ENCODE measurements at regions not wholly inside any gene's neighbourhood (a gene's known extent, or its start where the extent isn't known, plus 50 kb on each side); places are given as distances from the start of the nearest gene placed in this dataset.

GRCh38 chrX:134717698-134718097, 59.4 kb upstream of the PLAC1 start:
- DNase-seq = no peak

- no peak for DNase-seq
Measured at GRCh38 chrX:134716620-134717012, 58.3 kb upstream of the PLAC1 start.

- no peak for DNase-seq
Measured at GRCh38 chrX:134715930-134716619, 57.8 kb upstream of the PLAC1 start.

- DNase-seq = no peak
Measured at GRCh38 chrX:134714633-134715110, 56.4 kb upstream of the PLAC1 start.

GRCh38 chrX:134713618-134714107, 55.4 kb upstream of the PLAC1 start:
- no peak for DNase-seq

GRCh38 chrX:134712272-134712671, 54.0 kb upstream of the PLAC1 start:
- DNase-seq = peak in 1 of 5 donors; percentile 10

GRCh38 chrX:134711135-134711921, 53.1 kb upstream of the PLAC1 start:
- no peak for DNase-seq

Data from T-helper 1 cell (primary cell).